ENCODE measurements at regions not wholly inside any gene's neighbourhood (a gene's known extent, or its start where the extent isn't known, plus 50 kb on each side); places are given as distances from the start of the nearest gene placed in this dataset.

DNA sequence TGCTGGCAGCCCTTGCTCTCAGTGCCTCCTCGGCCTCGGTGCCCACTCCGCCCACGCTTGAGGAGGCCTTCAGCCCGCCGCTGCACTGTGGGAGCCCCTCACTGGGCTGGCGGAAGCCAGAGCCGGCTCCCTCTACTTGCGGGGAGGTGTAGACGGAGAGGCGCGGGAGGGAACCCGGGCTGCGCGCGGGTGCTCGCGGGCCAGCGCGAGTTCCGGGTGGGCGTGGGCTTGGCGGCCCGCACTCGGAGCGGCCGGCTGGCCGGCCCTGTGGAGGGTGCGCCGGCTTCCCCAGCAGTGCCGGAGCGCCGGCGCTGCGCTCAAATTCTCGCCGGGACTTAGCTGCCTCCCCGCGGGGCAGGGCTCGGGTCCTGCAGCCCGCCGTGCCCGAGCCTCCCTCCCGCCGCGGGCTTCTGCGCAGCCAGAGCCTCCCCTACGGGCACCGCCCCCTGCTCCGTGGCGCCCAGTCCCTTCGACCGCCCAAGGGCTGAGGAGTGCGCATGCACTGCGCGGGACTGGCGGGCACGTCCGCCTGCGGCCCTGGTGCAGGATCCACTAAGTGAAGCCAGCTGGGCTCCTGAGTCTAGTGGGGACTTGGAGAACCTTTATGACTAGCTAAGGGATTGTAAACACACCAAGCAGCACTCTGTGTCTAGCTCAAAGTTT, 231.5 kb downstream of the EFHB start:
- ATAC-seq, result no peak
- Histone ChIP-seq H4K20me1 (ENCODE audit: insufficient read depth) (no peaks in the 10 kb centered on the region), H3K9me2 (ENCODE audit: insufficient read depth) (no peaks in the 10 kb centered on the region), H3K9me3 (ENCODE audit: control insufficient read depth in 1 of 2, insufficient read depth in 1 of 2, low read depth in 1 of 2, low read length in 2 of 2) (no peaks in the 10 kb centered on the region; a peak in 1 of 4 replicates), H2AFZ (ENCODE audit: low read depth, low read length, poor library complexity, severe bottlenecking) (no peak overlapping the region), H3K36me3 (ENCODE audit: control insufficient read depth in 1 of 2, insufficient read depth in 2 of 2, low read length in 2 of 2) (no peaks in the 10 kb centered on the region), H3K27ac (ENCODE audit: low read depth, low read length) (no peak overlapping the region), H3K9ac (ENCODE audit: low read length) (no peak overlapping the region), H3K4me1 (ENCODE audit: control insufficient read depth in 1 of 2, insufficient read depth in 2 of 2, low read length in 2 of 2) (no peaks in the 10 kb centered on the region), H3K4me3 (replicated peaks in 1 of 2; ENCODE audit: low read depth in 1 of 2, low read length in 2 of 2) (no peak overlapping the region), H3K27me3 (ENCODE audit: insufficient read depth, low read length) (no peaks in the 10 kb centered on the region), H3K79me2 (ENCODE audit: insufficient read depth, low read length) (no peaks in the 10 kb centered on the region), H3K4me2 (ENCODE audit: low read length) (no peak overlapping the region)
- intact Hi-C loops (cut with micrococcal nuclease), result no loop called here
- ChIA-PET CTCF (no interaction called here), RAD21 (ENCODE audit: low non-redundant PET in 1 of 2, low total read pairs in 2 of 2, uncharacterized antibody in 2 of 2, unreplicated experiment in 2 of 2) (no interaction called here), POLR2A (no interaction called here)
- no peak for DNase-seq (ENCODE audit: low read depth, low spot score)
- no TSS peak for BruUV-seq (replicated peaks)
- TF ChIP-seq, protein P1, sequence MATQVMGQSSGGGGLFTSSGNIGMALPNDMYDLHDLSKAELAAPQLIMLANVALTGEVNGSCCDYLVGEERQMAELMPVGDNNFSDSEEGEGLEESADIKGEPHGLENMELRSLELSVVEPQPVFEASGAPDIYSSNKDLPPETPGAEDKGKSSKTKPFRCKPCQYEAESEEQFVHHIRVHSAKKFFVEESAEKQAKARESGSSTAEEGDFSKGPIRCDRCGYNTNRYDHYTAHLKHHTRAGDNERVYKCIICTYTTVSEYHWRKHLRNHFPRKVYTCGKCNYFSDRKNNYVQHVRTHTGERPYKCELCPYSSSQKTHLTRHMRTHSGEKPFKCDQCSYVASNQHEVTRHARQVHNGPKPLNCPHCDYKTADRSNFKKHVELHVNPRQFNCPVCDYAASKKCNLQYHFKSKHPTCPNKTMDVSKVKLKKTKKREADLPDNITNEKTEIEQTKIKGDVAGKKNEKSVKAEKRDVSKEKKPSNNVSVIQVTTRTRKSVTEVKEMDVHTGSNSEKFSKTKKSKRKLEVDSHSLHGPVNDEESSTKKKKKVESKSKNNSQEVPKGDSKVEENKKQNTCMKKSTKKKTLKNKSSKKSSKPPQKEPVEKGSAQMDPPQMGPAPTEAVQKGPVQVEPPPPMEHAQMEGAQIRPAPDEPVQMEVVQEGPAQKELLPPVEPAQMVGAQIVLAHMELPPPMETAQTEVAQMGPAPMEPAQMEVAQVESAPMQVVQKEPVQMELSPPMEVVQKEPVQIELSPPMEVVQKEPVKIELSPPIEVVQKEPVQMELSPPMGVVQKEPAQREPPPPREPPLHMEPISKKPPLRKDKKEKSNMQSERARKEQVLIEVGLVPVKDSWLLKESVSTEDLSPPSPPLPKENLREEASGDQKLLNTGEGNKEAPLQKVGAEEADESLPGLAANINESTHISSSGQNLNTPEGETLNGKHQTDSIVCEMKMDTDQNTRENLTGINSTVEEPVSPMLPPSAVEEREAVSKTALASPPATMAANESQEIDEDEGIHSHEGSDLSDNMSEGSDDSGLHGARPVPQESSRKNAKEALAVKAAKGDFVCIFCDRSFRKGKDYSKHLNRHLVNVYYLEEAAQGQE (IDR thresholded peaks at IDR 0.05; ENCODE audit: low read depth), result no peak
- no peak for TF ChIP-seq SP1 (IDR thresholded peaks at IDR 0.05; ENCODE audit: low read depth)
- TF ChIP-seq, protein P2, sequence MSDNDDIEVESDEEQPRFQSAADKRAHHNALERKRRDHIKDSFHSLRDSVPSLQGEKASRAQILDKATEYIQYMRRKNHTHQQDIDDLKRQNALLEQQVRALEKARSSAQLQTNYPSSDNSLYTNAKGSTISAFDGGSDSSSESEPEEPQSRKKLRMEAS (IDR thresholded peaks at IDR 0.05), result no peak
- TF ChIP-seq POLR2A (IDR thresholded peaks at IDR 0.05; ENCODE audit: borderline replicate concordance, extremely low read depth, insufficient read depth, insufficient read length), result no peak
- no peak for TF ChIP-seq CEBPB (IDR thresholded peaks at IDR 0.05; ENCODE audit: low read depth)
- no peak for TF ChIP-seq JUND (IDR thresholded peaks at IDR 0.05)
- TF ChIP-seq, protein P3, sequence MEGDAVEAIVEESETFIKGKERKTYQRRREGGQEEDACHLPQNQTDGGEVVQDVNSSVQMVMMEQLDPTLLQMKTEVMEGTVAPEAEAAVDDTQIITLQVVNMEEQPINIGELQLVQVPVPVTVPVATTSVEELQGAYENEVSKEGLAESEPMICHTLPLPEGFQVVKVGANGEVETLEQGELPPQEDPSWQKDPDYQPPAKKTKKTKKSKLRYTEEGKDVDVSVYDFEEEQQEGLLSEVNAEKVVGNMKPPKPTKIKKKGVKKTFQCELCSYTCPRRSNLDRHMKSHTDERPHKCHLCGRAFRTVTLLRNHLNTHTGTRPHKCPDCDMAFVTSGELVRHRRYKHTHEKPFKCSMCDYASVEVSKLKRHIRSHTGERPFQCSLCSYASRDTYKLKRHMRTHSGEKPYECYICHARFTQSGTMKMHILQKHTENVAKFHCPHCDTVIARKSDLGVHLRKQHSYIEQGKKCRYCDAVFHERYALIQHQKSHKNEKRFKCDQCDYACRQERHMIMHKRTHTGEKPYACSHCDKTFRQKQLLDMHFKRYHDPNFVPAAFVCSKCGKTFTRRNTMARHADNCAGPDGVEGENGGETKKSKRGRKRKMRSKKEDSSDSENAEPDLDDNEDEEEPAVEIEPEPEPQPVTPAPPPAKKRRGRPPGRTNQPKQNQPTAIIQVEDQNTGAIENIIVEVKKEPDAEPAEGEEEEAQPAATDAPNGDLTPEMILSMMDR (IDR thresholded peaks at IDR 0.05 in 2 of 3, conservative IDR thresholded peaks at IDR 0.05 in 1 of 3; ENCODE audit: borderline replicate concordance in 1 of 3, insufficient read depth in 1 of 3, low read depth in 2 of 3, low read length in 2 of 3), result no peak
- no peak for TF ChIP-seq EZH2 (IDR thresholded peaks at IDR 0.05)
- no peak for TF ChIP-seq YY1 (IDR thresholded peaks at IDR 0.05; ENCODE audit: extremely low read depth, insufficient replicate concordance, low read depth, low read length)
- no peak for TF ChIP-seq CBX3 (IDR thresholded peaks at IDR 0.05; ENCODE audit: low read depth)
- TF ChIP-seq FOSL1 (IDR thresholded peaks at IDR 0.05; ENCODE audit: low read depth), result no peak
- TF ChIP-seq, protein P4, sequence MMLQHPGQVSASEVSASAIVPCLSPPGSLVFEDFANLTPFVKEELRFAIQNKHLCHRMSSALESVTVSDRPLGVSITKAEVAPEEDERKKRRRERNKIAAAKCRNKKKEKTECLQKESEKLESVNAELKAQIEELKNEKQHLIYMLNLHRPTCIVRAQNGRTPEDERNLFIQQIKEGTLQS (IDR thresholded peaks at IDR 0.05), result no peak
- TF ChIP-seq, protein P5, sequence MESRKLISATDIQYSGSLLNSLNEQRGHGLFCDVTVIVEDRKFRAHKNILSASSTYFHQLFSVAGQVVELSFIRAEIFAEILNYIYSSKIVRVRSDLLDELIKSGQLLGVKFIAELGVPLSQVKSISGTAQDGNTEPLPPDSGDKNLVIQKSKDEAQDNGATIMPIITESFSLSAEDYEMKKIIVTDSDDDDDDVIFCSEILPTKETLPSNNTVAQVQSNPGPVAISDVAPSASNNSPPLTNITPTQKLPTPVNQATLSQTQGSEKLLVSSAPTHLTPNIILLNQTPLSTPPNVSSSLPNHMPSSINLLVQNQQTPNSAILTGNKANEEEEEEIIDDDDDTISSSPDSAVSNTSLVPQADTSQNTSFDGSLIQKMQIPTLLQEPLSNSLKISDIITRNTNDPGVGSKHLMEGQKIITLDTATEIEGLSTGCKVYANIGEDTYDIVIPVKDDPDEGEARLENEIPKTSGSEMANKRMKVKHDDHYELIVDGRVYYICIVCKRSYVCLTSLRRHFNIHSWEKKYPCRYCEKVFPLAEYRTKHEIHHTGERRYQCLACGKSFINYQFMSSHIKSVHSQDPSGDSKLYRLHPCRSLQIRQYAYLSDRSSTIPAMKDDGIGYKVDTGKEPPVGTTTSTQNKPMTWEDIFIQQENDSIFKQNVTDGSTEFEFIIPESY (IDR thresholded peaks at IDR 0.05; ENCODE audit: extremely low read depth, insufficient replicate concordance, low read length), result no peak
- TF ChIP-seq ZFX (IDR thresholded peaks at IDR 0.05), result no peak
- TF ChIP-seq SRF (IDR thresholded peaks at IDR 0.05; ENCODE audit: low read depth), result no peak
- TF ChIP-seq EZH2phosphoT487 (IDR thresholded peaks at IDR 0.05; ENCODE audit: borderline replicate concordance), result no peak
- TF ChIP-seq EGR1 (IDR thresholded peaks at IDR 0.05; ENCODE audit: low read depth), result no peak
- no peak for TF ChIP-seq TCF7L2 (IDR thresholded peaks at IDR 0.05; ENCODE audit: borderline replicate concordance, extremely low read depth, insufficient read depth, insufficient read length)

All from HCT116 (cell line).